ENCODE measurements at regions not wholly inside any gene's neighbourhood (a gene's known extent, or its start where the extent isn't known, plus 50 kb on each side); places are given as distances from the start of the nearest gene placed in this dataset.
A peak's percentile ranks its signal among the peaks of the same experiment; 100 is the strongest.

DNA sequence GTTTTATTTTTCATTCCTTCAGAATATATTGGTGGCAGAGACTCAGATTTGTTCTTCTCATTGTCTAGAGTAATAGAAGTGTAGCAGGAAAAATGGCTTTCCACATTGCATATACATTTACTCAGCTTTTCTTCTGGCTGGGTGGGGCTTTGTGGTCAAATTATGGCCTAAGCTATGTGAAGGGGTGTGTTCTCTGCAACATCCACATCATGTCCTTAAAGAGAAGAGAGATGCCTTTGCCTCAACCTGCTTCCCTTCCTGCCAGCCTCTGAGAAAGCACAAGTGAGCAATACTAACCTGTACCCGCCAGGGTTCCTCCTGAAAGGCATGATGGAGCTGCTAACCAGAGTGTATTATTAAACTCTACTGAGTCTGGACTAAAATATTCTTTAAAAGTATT lies 695.6 kb upstream of the FAM241A start:
- FAIRE-seq (no peak), DNase-seq (ENCODE audit: insufficient read length, low spot score) (no peak)
- TF ChIP-seq, protein P1, sequence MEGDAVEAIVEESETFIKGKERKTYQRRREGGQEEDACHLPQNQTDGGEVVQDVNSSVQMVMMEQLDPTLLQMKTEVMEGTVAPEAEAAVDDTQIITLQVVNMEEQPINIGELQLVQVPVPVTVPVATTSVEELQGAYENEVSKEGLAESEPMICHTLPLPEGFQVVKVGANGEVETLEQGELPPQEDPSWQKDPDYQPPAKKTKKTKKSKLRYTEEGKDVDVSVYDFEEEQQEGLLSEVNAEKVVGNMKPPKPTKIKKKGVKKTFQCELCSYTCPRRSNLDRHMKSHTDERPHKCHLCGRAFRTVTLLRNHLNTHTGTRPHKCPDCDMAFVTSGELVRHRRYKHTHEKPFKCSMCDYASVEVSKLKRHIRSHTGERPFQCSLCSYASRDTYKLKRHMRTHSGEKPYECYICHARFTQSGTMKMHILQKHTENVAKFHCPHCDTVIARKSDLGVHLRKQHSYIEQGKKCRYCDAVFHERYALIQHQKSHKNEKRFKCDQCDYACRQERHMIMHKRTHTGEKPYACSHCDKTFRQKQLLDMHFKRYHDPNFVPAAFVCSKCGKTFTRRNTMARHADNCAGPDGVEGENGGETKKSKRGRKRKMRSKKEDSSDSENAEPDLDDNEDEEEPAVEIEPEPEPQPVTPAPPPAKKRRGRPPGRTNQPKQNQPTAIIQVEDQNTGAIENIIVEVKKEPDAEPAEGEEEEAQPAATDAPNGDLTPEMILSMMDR (IDR thresholded peaks at IDR 0.05; ENCODE audit: insufficient read depth, missing control alignments), result no peak

DNA sequence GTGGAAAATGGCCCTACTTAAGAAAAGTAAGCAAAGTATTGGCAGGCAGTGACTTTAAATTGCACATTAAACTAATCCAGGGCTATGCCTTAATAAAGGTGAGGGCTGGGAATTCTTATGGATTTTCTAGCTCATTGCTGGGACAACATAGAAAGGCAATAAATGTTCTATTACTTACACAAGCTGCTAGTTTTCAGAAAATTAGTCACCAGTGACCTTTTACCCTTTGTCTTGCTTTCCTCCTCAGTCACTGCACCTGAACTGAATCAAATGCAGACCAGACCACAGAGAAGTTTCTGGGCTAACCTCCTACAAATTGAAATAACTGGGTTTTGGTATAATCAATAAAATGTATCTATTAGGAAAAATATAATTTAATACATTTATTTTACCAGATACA lies 694.4 kb upstream of the FAM241A start:
- TF ChIP-seq, protein P1 (IDR thresholded peaks at IDR 0.05; ENCODE audit: insufficient read depth, missing control alignments), result no peak
- FAIRE-seq (no peak), DNase-seq (ENCODE audit: insufficient read length, low spot score) (no peak)

DNA sequence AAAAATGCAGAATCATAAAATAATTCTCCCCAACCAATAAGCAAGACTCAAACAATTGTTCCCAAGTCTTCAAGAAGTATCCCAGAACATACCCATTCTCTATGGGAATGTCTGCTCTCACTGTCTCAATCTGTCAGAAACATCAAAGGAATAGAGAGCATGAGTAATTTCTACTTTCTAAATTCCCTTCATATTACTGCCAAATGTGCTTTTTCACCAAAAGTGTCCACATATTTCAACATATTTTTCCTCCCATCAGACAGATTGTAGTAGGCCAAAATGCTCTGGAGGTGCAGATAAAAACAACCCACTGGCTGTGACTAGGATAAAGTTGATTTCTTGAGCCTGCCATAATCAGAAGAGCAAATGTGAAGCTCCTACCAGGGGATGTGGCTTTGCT lies 692.0 kb upstream of the FAM241A start:
- DNase-seq (ENCODE audit: insufficient read length, low spot score), result no peak
- FAIRE-seq, result no peak
- TF ChIP-seq, protein P1 (IDR thresholded peaks at IDR 0.05; ENCODE audit: insufficient read depth, missing control alignments), result no peak

DNA sequence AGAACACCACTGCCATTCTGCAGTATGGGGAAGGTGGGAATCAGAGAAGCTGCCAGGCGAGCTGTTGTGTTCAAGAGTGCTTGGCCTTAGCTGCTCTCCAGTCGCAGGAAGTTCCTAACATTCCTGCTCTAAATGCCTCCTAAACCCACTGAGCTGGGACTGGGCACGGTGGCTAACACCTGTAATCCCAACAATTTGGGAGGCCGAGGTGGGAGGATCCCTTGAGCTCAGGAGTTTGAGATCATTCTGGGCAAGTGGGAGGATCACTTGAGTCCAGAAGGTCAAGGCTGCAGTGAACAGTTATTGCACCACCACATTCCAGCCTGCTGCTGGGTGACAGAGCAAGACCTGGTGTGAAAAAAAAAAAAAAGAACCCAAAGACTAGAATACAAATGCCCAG lies 690.3 kb upstream of the FAM241A start:
- TF ChIP-seq, protein P1 (IDR thresholded peaks at IDR 0.05; ENCODE audit: insufficient read depth, missing control alignments), result no peak
- no peak for DNase-seq (ENCODE audit: insufficient read length, low spot score)
- FAIRE-seq, result no peak

DNA sequence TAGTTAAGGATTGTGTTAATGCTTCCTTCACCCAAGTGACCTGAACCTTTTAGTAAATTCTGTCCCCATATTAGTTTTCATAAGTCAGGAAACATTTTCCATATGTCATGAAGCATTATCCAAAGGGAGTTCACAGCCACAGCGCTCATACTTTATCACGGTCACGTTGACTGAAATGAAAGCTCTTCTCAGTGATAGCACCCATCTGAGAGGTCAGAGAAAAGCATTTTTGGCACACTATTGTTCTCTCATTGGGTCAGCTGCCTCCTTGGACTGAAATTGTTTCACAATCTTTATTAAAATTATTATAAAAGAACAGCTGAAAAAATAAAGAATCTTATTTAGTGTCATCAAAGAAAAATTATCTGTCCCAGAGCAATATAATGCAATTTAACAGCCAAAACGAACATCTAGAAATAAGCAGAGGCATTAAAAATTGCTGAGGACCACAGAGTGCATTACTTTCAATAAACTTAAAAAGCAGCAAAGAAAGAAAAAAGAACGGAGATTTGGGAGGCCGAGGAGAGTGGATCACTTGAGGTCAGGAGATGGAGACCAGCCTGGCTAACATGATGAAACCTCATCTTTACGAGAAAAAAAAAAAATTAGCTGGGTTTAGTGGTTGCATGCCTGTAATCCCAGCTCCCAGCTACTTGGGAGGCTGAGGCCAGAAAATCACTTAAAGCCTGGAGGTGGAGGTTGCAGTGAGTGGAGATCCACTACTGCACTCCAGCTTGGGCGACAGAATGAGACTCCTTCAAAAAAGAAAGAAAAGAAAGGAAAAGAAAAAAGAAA lies 680.8 kb upstream of the FAM241A start:
- FAIRE-seq (no peak), DNase-seq (ENCODE audit: insufficient read length, low spot score) (no peak)
- TF ChIP-seq, protein P1 (IDR thresholded peaks at IDR 0.05; ENCODE audit: insufficient read depth, missing control alignments), result no peak

DNA sequence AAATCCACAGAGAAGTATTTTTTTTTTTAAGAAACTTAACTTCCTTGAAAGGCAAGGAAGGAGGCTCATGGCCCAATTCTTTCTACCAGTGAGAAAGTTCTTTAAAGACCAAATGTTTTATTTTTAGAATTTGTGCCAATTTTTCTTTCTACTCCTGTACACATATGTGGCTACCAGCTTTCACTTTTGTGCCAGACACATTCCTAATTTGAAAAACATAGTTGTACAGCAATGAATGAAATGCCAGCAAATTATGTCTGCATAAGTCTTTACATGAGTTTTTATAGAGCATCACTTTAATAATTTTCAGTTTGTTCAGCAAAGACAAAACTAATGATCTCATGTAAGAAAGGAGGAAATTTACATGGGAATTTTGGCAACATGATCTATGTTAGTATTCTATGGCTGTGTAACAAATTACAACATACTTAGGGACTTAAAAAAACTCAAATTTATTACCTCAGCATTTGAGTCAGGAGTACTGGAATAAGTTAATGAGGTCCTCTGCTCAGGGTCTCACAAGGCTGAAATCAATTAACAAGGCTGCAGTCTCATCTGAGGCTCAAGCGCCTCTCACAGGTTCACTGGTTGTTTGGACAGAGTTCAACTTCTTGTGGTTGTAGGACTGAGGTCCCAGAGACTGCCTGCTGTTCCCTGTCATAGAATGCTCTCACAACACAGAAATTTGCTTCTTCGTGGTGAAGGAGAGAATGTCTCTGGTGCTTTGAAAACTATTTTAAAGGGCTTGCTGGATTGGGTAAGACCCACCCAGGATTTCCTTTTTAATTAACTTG lies 678.2 kb upstream of the FAM241A start:
- TF ChIP-seq, protein P1 (IDR thresholded peaks at IDR 0.05; ENCODE audit: insufficient read depth, missing control alignments), result no peak
- DNase-seq (ENCODE audit: insufficient read length, low spot score), result no peak
- FAIRE-seq, result no peak

DNA sequence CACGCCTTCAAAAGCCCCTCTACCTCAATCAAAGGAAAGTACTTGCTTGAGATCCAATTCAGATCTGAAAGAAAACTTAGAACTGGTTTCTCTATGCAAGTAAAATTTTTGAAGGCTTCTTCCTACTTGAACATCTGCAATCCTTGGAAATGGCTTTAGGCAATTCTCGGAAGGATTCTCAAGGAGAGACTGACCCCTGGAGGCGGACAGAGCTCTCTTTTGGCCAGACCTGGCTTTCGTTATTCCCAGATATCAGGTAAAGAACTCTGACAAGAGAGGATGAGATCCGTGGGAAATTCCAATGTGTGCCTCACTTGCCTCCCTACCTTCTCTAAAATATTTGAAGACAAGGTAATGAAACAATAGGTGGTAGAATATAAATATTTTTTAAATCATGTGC lies 670.3 kb upstream of the FAM241A start:
- no peak for DNase-seq (ENCODE audit: insufficient read length, low spot score)
- TF ChIP-seq, protein P1 (IDR thresholded peaks at IDR 0.05; ENCODE audit: insufficient read depth, missing control alignments), result peak; percentile 61
- no peak for FAIRE-seq
